ENCODE measurements at regions not wholly inside any gene's neighbourhood (a gene's known extent, or its start where the extent isn't known, plus 50 kb on each side); places are given as distances from the start of the nearest gene placed in this dataset.
A peak's percentile ranks its signal among the peaks of the same experiment; 100 is the strongest.
"Not testable (repeated sequence)": the region's sequence is repeated elsewhere in the genome, so short reads cannot be mapped to it uniquely, and the experiment has no call there.

- H3K4me3 ChIP-seq; H3K9me3 ChIP-seq; H3K27me3 ChIP-seq; H3K36me3 ChIP-seq; DNase-seq; H3K4me1 ChIP-seq; intact Hi-C loops (cut with DNase I): not testable (repeated sequence)
- no CpG with 5 or more reads among the region's 6 CpGs for WGBS, 2 donors
- peak overlapping the region in 1 of 4 donors; percentile 46 for H3K27ac ChIP-seq
Observed at GRCh38 chr5:177900066-177900465, 96.0 kb downstream of the PROP1 start.

- H3K36me3 ChIP-seq; H3K27ac ChIP-seq; intact Hi-C loops (cut with DNase I); H3K9me3 ChIP-seq; H3K27me3 ChIP-seq; H3K4me3 ChIP-seq; DNase-seq: not testable (repeated sequence)
- 100% methylated on average over 1 of the region's 9 CpGs; no CpG with 5 or more reads in 1 of the 2 donors for WGBS, 2 donors
- peaks cover 0 to 25% (median 2%) of the 10 kb centered on the region in 3 donors for H3K4me1 ChIP-seq
Observed at GRCh38 chr5:177894681-177895453, 101.2 kb downstream of the PROP1 start.

- intact Hi-C loops (cut with DNase I); H3K9me3 ChIP-seq; H3K36me3 ChIP-seq; DNase-seq; H3K27me3 ChIP-seq; H3K4me3 ChIP-seq: not testable (repeated sequence)
- peak overlapping the region in 3 of 4 donors; percentile 34 to 77 (median 63) for H3K27ac ChIP-seq
- peaks cover 0 to 26% (median 2%) of the 10 kb centered on the region in 3 donors for H3K4me1 ChIP-seq
- WGBS, 2 donors = 14 to 30% methylated on average over 1 to 3 of the region's 4 CpGs
Observed at GRCh38 chr5:177892357-177892665, 103.7 kb downstream of the PROP1 start.

GRCh38 chr5:177891547-177892356, 104.3 kb downstream of the PROP1 start:
- H3K36me3 ChIP-seq; H3K9me3 ChIP-seq; intact Hi-C loops (cut with DNase I); H3K27me3 ChIP-seq; DNase-seq; H3K4me3 ChIP-seq: not testable (repeated sequence)
- peak in 1 of 6 experiments; percentile 23 for TF ChIP-seq CTCF (IDR thresholded peaks at IDR 0.05)
- WGBS, 2 donors = 0 to 33% methylated on average over 1 of the region's 11 CpGs
- H3K4me1 ChIP-seq = peaks cover 0 to 26% (median 2%) of the 10 kb centered on the region in 3 donors
- peak overlapping the region in 2 of 4 donors; percentile 60 to 68 for H3K27ac ChIP-seq

- Histone ChIP-seq H3K4me3 (peak overlapping the region in 1 of 4 donors; percentile 8), H3K4me1 (peaks cover 0 to 15% (median 0%) of the 10 kb centered on the region in 3 donors), H3K27ac (peak overlapping the region in 3 of 4 donors; percentile 40 to 78 (median 68)), H3K36me3 (peaks cover 0 to 14% (median 0%) of the 10 kb centered on the region in 3 donors)
- H3K27me3 ChIP-seq; H3K9me3 ChIP-seq; DNase-seq; intact Hi-C loops (cut with DNase I): not testable (repeated sequence)
- 36 to 37% methylated on average over 4 to 5 of the region's 8 CpGs for WGBS, 2 donors
Observed at GRCh38 chr5:177883295-177883694, 100.6 kb upstream of the FAM153A start.

GRCh38 chr5:177875900-177876238, 93.2 kb upstream of the FAM153A start:
- H3K4me3 ChIP-seq = peak overlapping the region in 3 of 4 donors; percentile 21 to 61 (median 50)
- H3K9me3 ChIP-seq; H3K27me3 ChIP-seq; H3K4me1 ChIP-seq; DNase-seq; intact Hi-C loops (cut with DNase I); H3K36me3 ChIP-seq: not testable (repeated sequence)
- WGBS, 2 donors = 0% methylated on average over 6 to 7 of the region's 15 CpGs
- peak overlapping the region in 1 of 4 donors; percentile 29 for H3K27ac ChIP-seq

- intact Hi-C loops (cut with DNase I); DNase-seq; H3K36me3 ChIP-seq; H3K27me3 ChIP-seq; H3K4me1 ChIP-seq; H3K9me3 ChIP-seq: not testable (repeated sequence)
- Histone ChIP-seq H3K27ac (peak overlapping the region in 1 of 4 donors; percentile 44), H3K4me3 (peak overlapping the region in 3 of 4 donors; percentile 21 to 61 (median 50))
- no CpG with 5 or more reads among the region's 56 CpGs for WGBS, 2 donors
Observed at GRCh38 chr5:177875013-177875899, 92.6 kb upstream of the FAM153A start.

- H3K36me3 ChIP-seq; H3K27ac ChIP-seq; H3K27me3 ChIP-seq; H3K4me1 ChIP-seq; H3K4me3 ChIP-seq; DNase-seq; intact Hi-C loops (cut with DNase I); H3K9me3 ChIP-seq: not testable (repeated sequence)
- WGBS, 2 donors = no CpG with 5 or more reads among the region's 18 CpGs
Observed at GRCh38 chr5:177863822-177864446, 81.2 kb upstream of the FAM153A start.

- intact Hi-C loops (cut with DNase I); H3K9me3 ChIP-seq; H3K4me1 ChIP-seq; H3K27me3 ChIP-seq; H3K4me3 ChIP-seq; H3K36me3 ChIP-seq; H3K27ac ChIP-seq; DNase-seq: not testable (repeated sequence)
- 100% methylated on average over 1 to 4 of the region's 8 CpGs for WGBS, 2 donors
Observed at GRCh38 chr5:177857642-177858200, 75.0 kb upstream of the FAM153A start.

- H3K9me3 ChIP-seq; H3K27ac ChIP-seq; H3K4me3 ChIP-seq; H3K4me1 ChIP-seq; intact Hi-C loops (cut with DNase I); DNase-seq; H3K36me3 ChIP-seq; H3K27me3 ChIP-seq: not testable (repeated sequence)
- WGBS, 2 donors = 45 to 61% methylated on average over 2 of the region's 2 CpGs
Observed at GRCh38 chr5:177856474-177856873, 73.8 kb upstream of the FAM153A start.

GRCh38 chr5:177847914-177848313, 65.2 kb upstream of the FAM153A start:
- H3K9me3 ChIP-seq; H3K27me3 ChIP-seq; intact Hi-C loops (cut with DNase I); H3K4me3 ChIP-seq; H3K4me1 ChIP-seq; DNase-seq; H3K36me3 ChIP-seq; H3K27ac ChIP-seq: not testable (repeated sequence)
- 78 to 80% methylated on average over 6 of the region's 7 CpGs for WGBS, 2 donors

Measured in esophagus squamous epithelium (tissue), 5 donors.